ENCODE measurements at regions not wholly inside any gene's neighbourhood (a gene's known extent, or its start where the extent isn't known, plus 50 kb on each side); places are given as distances from the start of the nearest gene placed in this dataset.

GRCh38 chr17:77649717-77650211 is 308.7 kb upstream of the TNRC6C start:
- DNase-seq (ENCODE audit: low read depth in 3 of 3, low spot score in 2 of 3) = no peak

GRCh38 chr17:77651988-77652387 is 306.5 kb upstream of the TNRC6C start:
- no peak for DNase-seq (ENCODE audit: low read depth in 3 of 3, low spot score in 2 of 3)

DNA sequence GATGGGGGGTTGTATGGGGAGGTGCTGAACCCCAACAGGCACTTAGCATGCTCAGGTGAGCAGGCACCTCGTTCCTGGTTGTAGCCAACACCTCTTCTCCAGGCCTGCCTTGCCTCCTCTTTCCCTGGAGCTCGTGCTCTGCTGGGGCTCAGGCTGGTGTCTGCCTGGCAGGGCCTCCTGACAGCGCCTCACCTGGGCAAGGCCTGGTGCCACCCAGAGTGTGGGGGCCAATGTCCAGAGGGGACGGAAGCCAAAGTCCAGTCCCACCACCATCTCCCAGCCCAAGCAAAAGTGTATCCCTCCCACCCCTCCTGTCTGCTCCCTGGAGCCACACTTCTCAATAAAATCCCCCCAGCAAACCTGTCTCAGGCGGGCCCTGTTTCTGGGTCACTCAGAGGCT is 304.2 kb upstream of the TNRC6C start:
- no peak for DNase-seq (ENCODE audit: low read depth in 3 of 3, low spot score in 2 of 3)

DNA sequence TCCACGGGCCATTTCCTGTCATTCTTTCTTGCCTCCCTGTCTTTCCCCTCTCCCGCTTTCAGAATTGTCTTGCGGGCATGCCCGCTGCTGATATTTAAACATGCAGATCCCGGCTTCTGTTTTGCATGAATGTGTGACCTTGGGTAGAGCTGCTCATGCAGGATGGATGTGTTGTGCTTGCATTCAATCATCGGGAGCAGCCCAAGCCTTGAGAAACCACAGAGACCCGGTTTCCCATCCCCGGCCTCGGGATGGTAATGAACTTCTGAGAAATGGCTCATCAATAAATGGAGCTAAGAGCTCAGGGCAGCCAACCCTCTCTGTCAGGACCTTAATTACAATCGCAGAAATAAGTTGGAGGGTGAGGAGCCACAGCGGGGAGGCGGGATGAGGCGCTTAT is 303.7 kb upstream of the TNRC6C start:
- no peak for DNase-seq (ENCODE audit: low read depth in 3 of 3, low spot score in 2 of 3)

DNA sequence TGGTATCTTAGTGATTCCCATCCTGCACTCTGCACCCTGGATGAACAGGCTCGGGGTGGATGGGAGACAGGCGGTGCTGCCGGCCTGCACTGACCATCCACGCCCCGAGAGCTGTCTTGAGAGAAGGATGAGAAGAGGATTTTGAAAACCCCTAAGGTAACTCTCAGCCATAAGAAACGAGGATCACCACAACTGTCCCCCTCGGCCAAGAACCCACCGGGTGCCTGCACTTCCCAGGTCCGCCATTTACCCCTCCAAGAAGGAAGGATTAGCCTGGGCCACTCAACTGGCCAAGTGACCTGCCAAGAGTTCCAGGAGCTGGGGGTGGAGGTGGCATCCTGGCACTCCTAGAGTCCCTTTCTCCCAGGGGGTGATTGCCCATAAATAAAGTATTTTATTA is 302.4 kb upstream of the TNRC6C start:
- DNase-seq (ENCODE audit: low read depth in 3 of 3, low spot score in 2 of 3) = no peak

DNA sequence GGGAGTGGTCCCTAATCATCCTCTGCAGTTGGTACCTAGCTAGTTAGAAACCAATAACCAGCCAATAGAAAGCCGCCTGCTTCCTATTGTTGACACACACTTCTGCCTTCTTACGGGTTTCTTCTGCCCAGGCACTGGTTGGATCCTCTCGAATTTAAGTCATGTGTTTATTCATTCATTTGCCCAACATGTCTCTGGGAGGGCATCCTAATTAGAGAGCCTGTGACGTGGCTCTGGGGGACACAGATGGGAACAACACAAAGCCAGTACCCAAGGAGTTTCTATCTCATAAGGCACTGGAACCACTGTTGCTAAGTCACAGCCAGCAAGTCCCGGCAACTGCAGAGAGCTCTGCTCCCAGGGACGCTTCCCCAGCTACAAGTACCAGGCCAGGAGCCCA is 300.7 kb upstream of the TNRC6C start:
- no peak for DNase-seq (ENCODE audit: low read depth in 3 of 3, low spot score in 2 of 3)

DNA sequence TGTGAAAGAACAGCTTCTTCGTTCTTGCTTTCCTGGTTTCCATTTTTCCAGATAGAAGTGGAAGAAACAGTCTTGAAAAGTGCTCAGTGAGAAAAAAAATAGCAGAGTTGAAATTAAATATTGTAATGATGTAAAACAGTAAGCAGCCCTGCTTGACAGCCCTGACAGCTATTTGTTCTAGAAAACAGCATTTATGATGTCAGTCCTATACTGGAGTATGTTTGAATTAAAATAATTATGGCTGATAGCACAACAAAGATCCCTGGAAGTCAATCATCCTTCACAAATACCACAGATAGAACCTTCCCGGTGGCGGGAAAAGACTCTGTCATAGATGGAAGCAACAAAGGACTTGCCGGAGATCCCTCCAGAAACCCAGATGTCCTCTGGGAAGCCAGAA is 298.0 kb upstream of the TNRC6C start:
- DNase-seq (ENCODE audit: low read depth in 3 of 3, low spot score in 2 of 3) = no peak

DNA sequence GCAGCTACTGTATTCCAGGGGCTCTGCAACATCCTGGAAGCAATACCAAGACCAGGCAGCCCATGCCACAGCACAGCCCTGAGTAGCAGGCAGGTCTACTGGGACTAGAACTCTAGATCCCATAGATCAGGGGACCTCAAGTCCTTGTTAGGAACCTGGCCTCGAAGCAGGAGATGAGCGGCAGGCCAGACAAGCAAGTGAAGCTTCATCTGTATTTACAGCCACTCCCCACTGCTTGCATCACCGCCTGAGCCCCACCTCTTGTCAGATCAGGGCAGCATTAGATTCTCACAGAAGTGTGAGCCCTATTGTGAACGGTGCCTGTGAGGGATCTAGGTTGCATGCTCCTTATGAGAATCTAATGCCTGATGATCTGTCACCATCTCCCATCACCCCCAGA is 295.7 kb upstream of the TNRC6C start:
- DNase-seq (ENCODE audit: low read depth in 3 of 3, low spot score in 2 of 3) = no peak

- DNase-seq (ENCODE audit: low read depth in 3 of 3, low spot score in 2 of 3) = no peak
Observed at GRCh38 chr17:77664097-77664729, 294.3 kb upstream of the TNRC6C start.

GRCh38 chr17:77665833-77666232 is 292.7 kb upstream of the TNRC6C start:
- no peak for DNase-seq (ENCODE audit: low read depth in 3 of 3, low spot score in 2 of 3)

DNA sequence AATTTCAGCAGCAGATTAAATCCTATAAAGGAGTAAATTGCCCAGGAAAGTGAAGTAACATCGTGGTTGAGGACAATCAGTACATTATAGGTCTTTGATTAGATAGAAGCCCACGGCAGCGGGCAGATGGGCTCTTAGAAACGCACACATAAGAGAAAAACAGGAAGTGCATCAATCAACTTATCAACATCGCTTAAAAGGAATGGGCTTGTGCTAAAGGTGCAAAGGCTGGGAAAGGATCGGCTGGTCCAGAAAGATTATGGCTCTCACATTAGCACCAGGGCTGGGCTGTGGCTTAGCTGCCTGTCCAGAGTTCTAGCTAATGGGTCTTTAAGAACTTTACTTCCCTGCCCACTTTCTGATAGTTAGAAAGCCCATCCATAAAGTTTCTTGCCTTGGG is 292.0 kb upstream of the TNRC6C start:
- DNase-seq (ENCODE audit: low read depth in 3 of 3, low spot score in 2 of 3) = no peak

GRCh38 chr17:77666881-77667395 is 291.6 kb upstream of the TNRC6C start:
- DNase-seq (ENCODE audit: low read depth in 3 of 3, low spot score in 2 of 3) = no peak

DNA sequence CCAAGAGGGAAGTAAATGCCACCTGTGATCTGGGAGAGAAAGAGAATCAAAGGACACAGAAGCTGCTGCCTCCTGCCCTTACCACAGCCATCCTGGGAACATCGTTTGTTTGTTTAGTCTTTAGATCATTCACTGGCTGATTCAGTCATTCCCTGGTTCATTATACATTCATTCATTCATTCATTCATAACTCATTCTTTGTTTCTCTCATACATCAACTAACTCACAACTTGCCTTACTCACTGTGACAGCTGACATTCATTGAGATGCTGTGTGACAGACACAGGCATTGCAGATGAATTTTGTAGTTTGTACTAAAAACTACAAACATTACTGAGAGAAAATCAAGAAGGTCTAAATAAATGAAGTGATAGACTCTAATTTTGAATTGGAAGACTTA is 291.0 kb upstream of the TNRC6C start:
- DNase-seq (ENCODE audit: low read depth in 3 of 3, low spot score in 2 of 3) = no peak

DNA sequence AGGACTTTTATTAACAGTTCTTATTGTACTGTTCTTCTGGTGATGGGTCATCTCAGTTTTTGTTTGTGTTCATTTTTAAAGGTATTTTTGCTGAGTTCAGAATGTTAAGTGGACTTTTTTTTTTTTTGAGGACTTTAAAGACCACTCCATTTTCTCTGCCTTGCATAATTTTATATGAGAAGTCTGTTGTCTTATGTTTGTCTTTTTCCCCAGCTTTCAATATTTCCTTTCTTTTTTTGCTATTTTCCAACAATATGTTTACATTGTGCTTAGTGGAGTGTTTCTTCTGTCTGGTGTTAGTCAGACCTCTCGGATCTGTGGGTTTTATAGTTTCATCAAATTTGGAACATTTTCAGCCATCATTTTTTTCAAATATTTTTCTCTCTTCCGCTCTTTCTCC is 290.0 kb upstream of the TNRC6C start:
- DNase-seq (ENCODE audit: low read depth in 3 of 3, low spot score in 2 of 3) = no peak

DNA sequence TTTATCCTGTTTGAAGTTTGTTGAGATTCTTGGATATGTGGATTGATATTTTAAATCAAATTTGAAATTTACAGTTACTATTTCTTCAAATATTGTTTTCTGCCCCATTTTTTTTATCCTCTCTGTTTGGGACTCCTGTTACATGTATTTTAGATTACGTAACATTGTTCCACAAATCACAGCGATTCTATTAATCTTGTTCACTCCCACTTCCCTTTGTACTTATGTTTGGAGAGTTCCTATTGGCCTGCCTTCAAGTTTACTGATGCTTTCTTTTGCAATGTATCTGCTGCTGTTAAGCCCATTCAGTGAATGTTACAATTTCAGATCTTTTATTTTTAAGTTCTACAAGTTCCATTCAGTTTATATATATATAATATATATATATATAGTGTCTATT is 288.3 kb upstream of the TNRC6C start:
- no peak for DNase-seq (ENCODE audit: low read depth in 3 of 3, low spot score in 2 of 3)

DNA sequence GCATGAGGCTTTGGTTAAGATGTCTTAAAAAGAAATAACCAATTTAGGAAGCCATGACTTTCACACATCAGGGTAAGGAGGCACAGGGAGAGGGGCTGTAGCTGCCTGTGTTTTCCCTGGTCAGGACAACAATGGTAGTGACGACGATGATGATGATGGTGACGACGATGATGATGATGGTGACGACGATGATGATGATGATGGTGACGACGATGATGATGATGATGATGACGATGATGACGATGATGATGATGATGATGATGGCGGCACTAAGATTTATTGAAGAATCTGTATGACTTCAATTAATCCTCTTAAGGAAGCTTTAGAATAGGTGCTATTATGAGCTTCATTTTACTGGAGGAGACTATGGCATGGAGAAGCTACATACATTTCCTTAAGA is 284.1 kb upstream of the TNRC6C start:
- DNase-seq (ENCODE audit: low read depth in 3 of 3, low spot score in 2 of 3) = no peak

GRCh38 chr17:77675411-77675810 is 283.1 kb upstream of the TNRC6C start:
- no peak for DNase-seq (ENCODE audit: low read depth in 3 of 3, low spot score in 2 of 3)

- DNase-seq (ENCODE audit: low read depth in 3 of 3, low spot score in 2 of 3) = no peak
Observed at GRCh38 chr17:77675816-77676215, 282.7 kb upstream of the TNRC6C start.

- no peak for DNase-seq (ENCODE audit: low read depth in 3 of 3, low spot score in 2 of 3)
Observed at GRCh38 chr17:77676237-77676661, 282.3 kb upstream of the TNRC6C start.

DNA sequence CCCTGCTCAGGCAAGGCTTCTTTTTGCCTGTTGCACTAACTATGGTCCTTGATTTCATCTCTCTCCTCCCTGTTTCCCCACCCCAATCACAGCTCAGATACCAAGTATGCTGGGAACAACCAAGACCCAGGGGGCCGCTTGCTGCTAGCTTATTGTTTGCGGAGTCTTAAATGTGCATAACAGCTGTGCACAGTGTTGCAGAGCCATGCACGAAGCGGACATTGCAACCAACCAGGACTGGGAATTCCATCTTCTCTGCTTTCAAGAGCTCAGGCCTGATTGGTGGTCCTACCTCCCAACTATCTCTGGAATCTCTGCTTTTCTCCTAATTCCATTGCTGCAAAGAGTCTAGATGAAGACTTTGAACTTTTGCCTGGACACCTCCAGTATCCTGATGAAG is 281.3 kb upstream of the TNRC6C start:
- no peak for DNase-seq (ENCODE audit: low read depth in 3 of 3, low spot score in 2 of 3)

DNA sequence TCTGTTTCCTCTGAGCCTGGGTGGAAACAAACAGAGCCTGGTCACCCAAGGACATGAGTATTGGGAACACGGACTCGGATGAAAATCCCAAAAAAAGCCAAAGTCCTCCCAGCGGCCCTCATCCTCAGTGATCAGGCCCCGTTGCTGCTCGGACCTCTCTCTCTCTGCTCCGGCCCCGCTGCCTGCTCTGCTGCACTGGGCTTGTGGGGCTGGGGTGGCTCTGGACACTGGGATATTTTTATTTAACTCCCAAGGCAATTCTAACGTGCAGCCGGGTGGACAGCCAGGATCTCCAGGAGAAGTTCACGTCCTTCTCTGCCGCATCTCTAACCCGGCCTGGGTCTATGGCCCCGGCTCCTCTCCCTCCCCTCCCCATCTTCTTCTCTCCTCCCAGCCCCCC is 280.9 kb upstream of the TNRC6C start:
- DNase-seq (ENCODE audit: low read depth in 3 of 3, low spot score in 2 of 3) = no peak

- no peak for DNase-seq (ENCODE audit: low read depth in 3 of 3, low spot score in 2 of 3)
Observed at GRCh38 chr17:77679589-77679988, 278.9 kb upstream of the TNRC6C start.

GRCh38 chr17:77681861-77682260 is 276.6 kb upstream of the TNRC6C start:
- no peak for DNase-seq (ENCODE audit: low read depth in 3 of 3, low spot score in 2 of 3)
